ENCODE measurements at regions not wholly inside any gene's neighbourhood (a gene's known extent, or its start where the extent isn't known, plus 50 kb on each side); places are given as distances from the start of the nearest gene placed in this dataset.
"Not testable (repeated sequence)": the region's sequence is repeated elsewhere in the genome, so short reads cannot be mapped to it uniquely, and the experiment has no call there.

GRCh38 chr18:10604182-10604581, 78.4 kb downstream of the NAPG start:
- H3K4me2 ChIP-seq (ENCODE audit: extremely low read depth, insufficient read depth, low read length), result no peak overlapping the region
- H3K9me3 ChIP-seq (ENCODE audit: control insufficient read depth, insufficient read depth, low read depth, low read length), result no peaks in the 10 kb centered on the region
- no peak overlapping the region for H2AFZ ChIP-seq (ENCODE audit: low read length)
- H3K27me3 ChIP-seq (ENCODE audit: control insufficient read depth, insufficient read depth, low read length), result no peaks in the 10 kb centered on the region
- H3K79me2 ChIP-seq (ENCODE audit: control insufficient read depth, insufficient read depth, low read length), result no peaks in the 10 kb centered on the region
- H4K20me1 ChIP-seq (ENCODE audit: control insufficient read depth, extremely low read depth, insufficient read depth, low read length), result no peaks in the 10 kb centered on the region
- H3K9ac ChIP-seq (ENCODE audit: insufficient read depth, low read length), result no peak overlapping the region
- no peak for TF ChIP-seq EZH2 (IDR thresholded peaks at IDR 0.05; ENCODE audit: low read length, missing control alignments)
- TF ChIP-seq, protein P1, sequence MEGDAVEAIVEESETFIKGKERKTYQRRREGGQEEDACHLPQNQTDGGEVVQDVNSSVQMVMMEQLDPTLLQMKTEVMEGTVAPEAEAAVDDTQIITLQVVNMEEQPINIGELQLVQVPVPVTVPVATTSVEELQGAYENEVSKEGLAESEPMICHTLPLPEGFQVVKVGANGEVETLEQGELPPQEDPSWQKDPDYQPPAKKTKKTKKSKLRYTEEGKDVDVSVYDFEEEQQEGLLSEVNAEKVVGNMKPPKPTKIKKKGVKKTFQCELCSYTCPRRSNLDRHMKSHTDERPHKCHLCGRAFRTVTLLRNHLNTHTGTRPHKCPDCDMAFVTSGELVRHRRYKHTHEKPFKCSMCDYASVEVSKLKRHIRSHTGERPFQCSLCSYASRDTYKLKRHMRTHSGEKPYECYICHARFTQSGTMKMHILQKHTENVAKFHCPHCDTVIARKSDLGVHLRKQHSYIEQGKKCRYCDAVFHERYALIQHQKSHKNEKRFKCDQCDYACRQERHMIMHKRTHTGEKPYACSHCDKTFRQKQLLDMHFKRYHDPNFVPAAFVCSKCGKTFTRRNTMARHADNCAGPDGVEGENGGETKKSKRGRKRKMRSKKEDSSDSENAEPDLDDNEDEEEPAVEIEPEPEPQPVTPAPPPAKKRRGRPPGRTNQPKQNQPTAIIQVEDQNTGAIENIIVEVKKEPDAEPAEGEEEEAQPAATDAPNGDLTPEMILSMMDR (conservative IDR thresholded peaks at IDR 0.05 in 1 of 2, IDR thresholded peaks at IDR 0.05 in 1 of 2; ENCODE audit: low read depth in 1 of 2, low read length in 2 of 2), result no peak
- H3K4me1 ChIP-seq (ENCODE audit: control insufficient read depth, extremely low read depth, insufficient read depth, low read length), result no peaks in the 10 kb centered on the region
- no peak overlapping the region for H3K27ac ChIP-seq (ENCODE audit: insufficient read depth, low read length)
- no peaks in the 10 kb centered on the region for H3K36me3 ChIP-seq (ENCODE audit: control insufficient read depth, insufficient read depth, low read length)
- no peak for DNase-seq (ENCODE audit: low read depth in 2 of 2)
- no peak overlapping the region for H3K4me3 ChIP-seq (replicated peaks in 1 of 4; ENCODE audit: control extremely low read depth in 1 of 4, insufficient read depth in 1 of 4, low read depth in 3 of 4, low read length in 4 of 4)

GRCh38 chr18:10606881-10607280, 81.1 kb downstream of the NAPG start:
- H2AFZ ChIP-seq (ENCODE audit: low read length); H3K4me1 ChIP-seq (ENCODE audit: control insufficient read depth, extremely low read depth, insufficient read depth, low read length); DNase-seq (ENCODE audit: low read depth in 2 of 2); H3K79me2 ChIP-seq (ENCODE audit: control insufficient read depth, insufficient read depth, low read length); H3K27ac ChIP-seq (ENCODE audit: insufficient read depth, low read length); H3K4me3 ChIP-seq (replicated peaks in 1 of 4; ENCODE audit: control extremely low read depth in 1 of 4, insufficient read depth in 1 of 4, low read depth in 3 of 4, low read length in 4 of 4); H3K9me3 ChIP-seq (ENCODE audit: control insufficient read depth, insufficient read depth, low read depth, low read length); H3K36me3 ChIP-seq (ENCODE audit: control insufficient read depth, insufficient read depth, low read length); H3K9ac ChIP-seq (ENCODE audit: insufficient read depth, low read length); H3K4me2 ChIP-seq (ENCODE audit: extremely low read depth, insufficient read depth, low read length); H3K27me3 ChIP-seq (ENCODE audit: control insufficient read depth, insufficient read depth, low read length); H4K20me1 ChIP-seq (ENCODE audit: control insufficient read depth, extremely low read depth, insufficient read depth, low read length): not testable (repeated sequence)

GRCh38 chr18:10607332-10608248, 81.8 kb downstream of the NAPG start:
- H3K9me3 ChIP-seq (ENCODE audit: control insufficient read depth, insufficient read depth, low read depth, low read length); H4K20me1 ChIP-seq (ENCODE audit: control insufficient read depth, extremely low read depth, insufficient read depth, low read length); H3K4me3 ChIP-seq (replicated peaks in 1 of 4; ENCODE audit: control extremely low read depth in 1 of 4, insufficient read depth in 1 of 4, low read depth in 3 of 4, low read length in 4 of 4); H2AFZ ChIP-seq (ENCODE audit: low read length); H3K79me2 ChIP-seq (ENCODE audit: control insufficient read depth, insufficient read depth, low read length); H3K36me3 ChIP-seq (ENCODE audit: control insufficient read depth, insufficient read depth, low read length); H3K27ac ChIP-seq (ENCODE audit: insufficient read depth, low read length); H3K9ac ChIP-seq (ENCODE audit: insufficient read depth, low read length); DNase-seq (ENCODE audit: low read depth in 2 of 2); H3K27me3 ChIP-seq (ENCODE audit: control insufficient read depth, insufficient read depth, low read length); H3K4me2 ChIP-seq (ENCODE audit: extremely low read depth, insufficient read depth, low read length); H3K4me1 ChIP-seq (ENCODE audit: control insufficient read depth, extremely low read depth, insufficient read depth, low read length): not testable (repeated sequence)

DNA sequence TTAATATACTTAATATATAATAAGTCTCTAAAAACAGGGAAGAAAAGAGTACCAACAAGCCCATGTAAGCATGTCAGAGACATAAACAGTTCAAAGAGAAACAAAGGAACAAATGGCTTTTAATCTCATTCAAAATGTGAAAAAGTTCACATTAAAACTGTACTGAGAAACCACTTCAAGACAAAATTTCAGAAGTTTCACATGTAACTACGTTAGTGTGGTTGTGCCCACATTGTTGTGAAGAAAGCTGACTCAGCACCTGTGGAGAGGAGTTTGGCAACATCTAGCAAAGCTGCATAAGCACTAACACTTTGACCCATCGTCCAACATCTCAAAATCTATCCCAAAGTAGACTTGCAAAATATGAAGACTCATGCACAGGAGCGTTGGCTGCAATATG, 82.6 kb downstream of the NAPG start:
- not testable (repeated sequence) for H2AFZ ChIP-seq (ENCODE audit: low read length); H3K4me2 ChIP-seq (ENCODE audit: extremely low read depth, insufficient read depth, low read length); H3K9ac ChIP-seq (ENCODE audit: insufficient read depth, low read length); H3K27ac ChIP-seq (ENCODE audit: insufficient read depth, low read length); H4K20me1 ChIP-seq (ENCODE audit: control insufficient read depth, extremely low read depth, insufficient read depth, low read length); DNase-seq (ENCODE audit: low read depth in 2 of 2); H3K9me3 ChIP-seq (ENCODE audit: control insufficient read depth, insufficient read depth, low read depth, low read length); H3K36me3 ChIP-seq (ENCODE audit: control insufficient read depth, insufficient read depth, low read length); H3K27me3 ChIP-seq (ENCODE audit: control insufficient read depth, insufficient read depth, low read length); H3K4me1 ChIP-seq (ENCODE audit: control insufficient read depth, extremely low read depth, insufficient read depth, low read length); H3K79me2 ChIP-seq (ENCODE audit: control insufficient read depth, insufficient read depth, low read length); H3K4me3 ChIP-seq (replicated peaks in 1 of 4; ENCODE audit: control extremely low read depth in 1 of 4, insufficient read depth in 1 of 4, low read depth in 3 of 4, low read length in 4 of 4)

GRCh38 chr18:10609046-10609445, 83.2 kb downstream of the NAPG start:
- not testable (repeated sequence) for H3K4me1 ChIP-seq (ENCODE audit: control insufficient read depth, extremely low read depth, insufficient read depth, low read length); H3K9ac ChIP-seq (ENCODE audit: insufficient read depth, low read length); H3K27ac ChIP-seq (ENCODE audit: insufficient read depth, low read length); H3K4me3 ChIP-seq (replicated peaks in 1 of 4; ENCODE audit: control extremely low read depth in 1 of 4, insufficient read depth in 1 of 4, low read depth in 3 of 4, low read length in 4 of 4); H3K9me3 ChIP-seq (ENCODE audit: control insufficient read depth, insufficient read depth, low read depth, low read length); H3K79me2 ChIP-seq (ENCODE audit: control insufficient read depth, insufficient read depth, low read length); H3K4me2 ChIP-seq (ENCODE audit: extremely low read depth, insufficient read depth, low read length); H3K36me3 ChIP-seq (ENCODE audit: control insufficient read depth, insufficient read depth, low read length); H3K27me3 ChIP-seq (ENCODE audit: control insufficient read depth, insufficient read depth, low read length); H2AFZ ChIP-seq (ENCODE audit: low read length); H4K20me1 ChIP-seq (ENCODE audit: control insufficient read depth, extremely low read depth, insufficient read depth, low read length); DNase-seq (ENCODE audit: low read depth in 2 of 2)

DNA sequence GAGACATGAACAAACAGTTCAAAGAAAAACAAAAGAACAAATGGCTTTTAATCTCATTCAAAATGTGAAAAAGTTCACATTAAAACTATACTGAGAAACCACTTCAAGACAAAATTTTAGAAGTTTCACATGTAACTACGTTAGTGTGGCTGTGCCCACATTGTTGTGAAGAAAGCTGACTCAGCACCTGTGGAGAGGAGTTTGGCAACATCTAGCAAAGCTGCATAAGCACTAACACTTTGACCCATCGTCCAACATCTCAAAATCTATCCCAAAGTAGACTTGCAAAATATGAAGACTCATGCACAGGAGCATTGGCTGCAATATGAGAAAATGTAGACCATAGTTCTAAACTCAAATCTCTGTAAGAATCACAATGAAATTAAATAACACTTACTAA, 87.4 kb downstream of the NAPG start:
- not testable (repeated sequence) for H3K9ac ChIP-seq (ENCODE audit: insufficient read depth, low read length); H3K9me3 ChIP-seq (ENCODE audit: control insufficient read depth, insufficient read depth, low read depth, low read length)

More for the DNA sequence above, 87.4 kb downstream of the NAPG start:
- DNase-seq (ENCODE audit: low read depth in 2 of 2); H3K27me3 ChIP-seq (ENCODE audit: control insufficient read depth, insufficient read depth, low read length); H3K4me3 ChIP-seq (replicated peaks in 1 of 4; ENCODE audit: control extremely low read depth in 1 of 4, insufficient read depth in 1 of 4, low read depth in 3 of 4, low read length in 4 of 4); H3K4me1 ChIP-seq (ENCODE audit: control insufficient read depth, extremely low read depth, insufficient read depth, low read length); H3K36me3 ChIP-seq (ENCODE audit: control insufficient read depth, insufficient read depth, low read length); H3K27ac ChIP-seq (ENCODE audit: insufficient read depth, low read length); H2AFZ ChIP-seq (ENCODE audit: low read length); H4K20me1 ChIP-seq (ENCODE audit: control insufficient read depth, extremely low read depth, insufficient read depth, low read length); H3K79me2 ChIP-seq (ENCODE audit: control insufficient read depth, insufficient read depth, low read length); H3K4me2 ChIP-seq (ENCODE audit: extremely low read depth, insufficient read depth, low read length): not testable (repeated sequence)

Measured in fibroblast of lung (primary cell).